GM18870 (cell line): ENCODE measurements at regions not wholly inside any gene's neighbourhood (a gene's known extent, or its start where the extent isn't known, plus 50 kb on each side); places are given as distances from the start of the nearest gene placed in this dataset.
A peak's percentile ranks its signal among the peaks of the same experiment; 100 is the strongest.

Source experiments
- ATAC-seq: cut with Tn5 transposase; IDR thresholded peaks from one replicate; pipeline ENCODE4 v1.9.1; 2021; ENCODE audit warnings: moderate library complexity; ENCODE audit not compliant: unreplicated experiment

- no peak for ATAC-seq
Observed at GRCh38 chr18:54767098-54767497, 61.2 kb upstream of the RAB27B start.

- ATAC-seq = no peak
Observed at GRCh38 chr18:54769526-54770464, 58.5 kb upstream of the RAB27B start.

- no peak for ATAC-seq
Observed at GRCh38 chr18:54772056-54772455, 56.2 kb upstream of the RAB27B start.

- ATAC-seq = no peak
Observed at GRCh38 chr18:54774423-54774822, 53.9 kb upstream of the RAB27B start.

GRCh38 chr18:54774981-54775665 lies 53.2 kb upstream of the RAB27B start:
- no peak for ATAC-seq

- no peak for ATAC-seq
Observed at GRCh38 chr18:54775686-54776085, 52.6 kb upstream of the RAB27B start.

GRCh38 chr18:54776282-54776977 lies 51.8 kb upstream of the RAB27B start:
- peak; percentile 88 for ATAC-seq

- ATAC-seq = peak; percentile 44
Observed at GRCh38 chr18:54777118-54777791, 51.0 kb upstream of the RAB27B start.

- ATAC-seq = no peak
Observed at GRCh38 chr18:54777989-54778388, 50.3 kb upstream of the RAB27B start.
